Activated CD8-positive, alpha-beta memory T cell treated with anti-CD3 and anti-CD28 coated beads for 48 hours (primary cell): ENCODE measurements at regions not wholly inside any gene's neighbourhood (a gene's known extent, or its start where the extent isn't known, plus 50 kb on each side); places are given as distances from the start of the nearest gene placed in this dataset.
A peak's percentile ranks its signal among the peaks of the same experiment; 100 is the strongest.
"Not testable (repeated sequence)": the region's sequence is repeated elsewhere in the genome, so short reads cannot be mapped to it uniquely, and the experiment has no call there.

Experiments used
- DNase-seq, 3 experiments: peaks; one replicate each; pipeline ENCODE4 v3.0.0-alpha.2; 2020; ENCODE audit warnings: low read depth in 2 of 3, low spot score in 2 of 3

GRCh38 chr4:9604031-9604892 is 160.0 kb downstream of the DEFB131A start:
- DNase-seq: peak; percentile 3 to 23 (median 18)

DNA sequence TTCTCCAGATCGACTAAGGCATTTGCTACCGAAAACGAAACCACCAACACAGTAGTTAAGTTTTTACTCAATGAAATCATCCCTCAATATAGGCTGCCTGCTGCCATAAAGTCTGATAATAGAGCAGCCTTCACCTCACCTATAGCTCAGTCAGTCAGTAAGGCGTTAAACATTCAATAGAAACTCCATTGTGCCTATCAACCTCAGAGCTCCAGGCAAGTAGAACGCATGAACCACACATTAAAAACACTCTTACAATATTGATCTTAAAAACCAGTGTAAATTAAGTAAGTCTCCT is 160.6 kb downstream of the DEFB131A start:
- not testable (repeated sequence) for DNase-seq

GRCh38 chr4:9608300-9608699 is 164.1 kb downstream of the DEFB131A start:
- no peak for DNase-seq

GRCh38 chr4:9610321-9610720 is 166.1 kb downstream of the DEFB131A start:
- not testable (repeated sequence) for DNase-seq

- DNase-seq: no peak
Observed at GRCh38 chr4:9611101-9611500, 166.9 kb downstream of the DEFB131A start.

DNA sequence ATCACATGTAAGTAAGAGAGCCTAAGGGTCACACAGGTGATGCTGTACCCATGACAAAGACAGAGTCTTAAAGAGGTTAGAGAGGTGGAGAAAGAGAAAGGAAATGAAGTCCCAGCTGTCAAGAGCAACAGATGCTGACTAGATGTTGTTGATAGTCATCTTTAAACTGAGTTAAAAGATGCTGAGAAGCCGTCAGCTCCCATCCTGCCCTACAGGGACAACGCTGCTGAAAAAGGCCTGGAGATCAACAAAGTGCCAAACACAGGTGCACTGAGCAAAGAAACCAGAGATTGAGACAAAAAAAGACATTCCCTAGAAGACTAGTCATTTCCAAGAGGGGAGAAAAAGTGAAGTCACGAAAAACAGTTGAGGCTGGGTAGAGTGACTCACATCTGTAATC is 145.0 kb upstream of the DRD5 start:
- not testable (repeated sequence) for DNase-seq

- peak in 1 of 3 experiments; percentile 0 for DNase-seq
Observed at GRCh38 chr4:9659678-9660077, 121.8 kb upstream of the DRD5 start.

DNA sequence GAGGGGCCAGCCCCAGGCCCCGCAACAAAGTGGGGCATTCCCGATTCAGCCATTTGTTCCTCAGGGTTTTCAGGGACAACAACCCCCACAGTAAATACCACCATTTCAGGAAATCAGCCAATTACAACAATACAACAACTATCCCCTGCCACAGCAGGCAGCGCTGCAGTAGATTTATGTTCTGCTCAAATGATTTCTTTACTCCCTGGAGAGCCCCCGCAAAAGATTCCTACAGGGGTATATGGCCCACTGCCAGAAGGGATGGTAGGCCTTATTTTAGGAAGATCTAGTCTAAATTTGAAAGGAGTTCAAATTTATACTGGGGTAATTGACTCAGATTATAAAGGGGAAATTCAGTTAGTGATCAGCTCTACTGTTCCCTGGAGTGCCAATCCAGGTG is 120.5 kb upstream of the DRD5 start:
- not testable (repeated sequence) for DNase-seq

DNA sequence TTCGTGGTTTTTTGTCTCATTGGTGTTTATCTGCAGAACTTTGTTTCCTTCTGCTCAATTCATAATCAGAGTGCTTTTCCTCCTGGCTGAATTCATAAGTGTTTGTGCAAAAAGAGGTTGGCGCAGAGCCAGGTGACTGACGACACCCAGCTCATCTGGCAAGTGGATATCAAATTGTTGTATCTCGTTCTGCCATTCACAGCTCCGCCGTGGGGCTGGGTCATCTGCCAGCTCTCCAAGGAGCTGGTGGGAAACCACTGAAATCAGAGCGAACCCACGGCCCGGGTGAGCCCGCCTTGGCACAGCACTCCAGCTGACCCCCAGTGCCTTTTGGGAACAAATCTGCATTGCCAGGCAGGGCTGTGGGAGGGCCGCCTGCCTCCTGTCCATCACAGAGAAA is 110.7 kb upstream of the DRD5 start:
- not testable (repeated sequence) for DNase-seq

DNA sequence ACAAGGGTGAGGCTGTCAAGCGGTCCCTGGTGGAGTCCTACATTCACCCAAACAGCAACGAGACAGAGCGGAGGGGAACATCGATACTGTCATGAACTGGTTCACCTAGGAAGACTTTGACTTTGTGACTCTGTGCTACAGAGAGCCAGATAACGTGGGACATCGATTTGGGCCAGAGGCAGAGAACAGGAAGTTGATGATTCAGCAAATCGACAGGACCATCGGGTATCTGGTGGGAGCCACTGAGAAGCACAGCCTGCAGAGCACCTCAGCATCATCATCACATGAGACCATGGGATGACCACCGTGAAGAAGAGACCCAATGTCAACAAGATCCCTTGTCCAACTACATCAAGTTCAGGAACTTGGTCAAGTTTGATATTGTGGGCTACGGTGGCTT is 104.1 kb upstream of the DRD5 start:
- not testable (repeated sequence) for DNase-seq

DNA sequence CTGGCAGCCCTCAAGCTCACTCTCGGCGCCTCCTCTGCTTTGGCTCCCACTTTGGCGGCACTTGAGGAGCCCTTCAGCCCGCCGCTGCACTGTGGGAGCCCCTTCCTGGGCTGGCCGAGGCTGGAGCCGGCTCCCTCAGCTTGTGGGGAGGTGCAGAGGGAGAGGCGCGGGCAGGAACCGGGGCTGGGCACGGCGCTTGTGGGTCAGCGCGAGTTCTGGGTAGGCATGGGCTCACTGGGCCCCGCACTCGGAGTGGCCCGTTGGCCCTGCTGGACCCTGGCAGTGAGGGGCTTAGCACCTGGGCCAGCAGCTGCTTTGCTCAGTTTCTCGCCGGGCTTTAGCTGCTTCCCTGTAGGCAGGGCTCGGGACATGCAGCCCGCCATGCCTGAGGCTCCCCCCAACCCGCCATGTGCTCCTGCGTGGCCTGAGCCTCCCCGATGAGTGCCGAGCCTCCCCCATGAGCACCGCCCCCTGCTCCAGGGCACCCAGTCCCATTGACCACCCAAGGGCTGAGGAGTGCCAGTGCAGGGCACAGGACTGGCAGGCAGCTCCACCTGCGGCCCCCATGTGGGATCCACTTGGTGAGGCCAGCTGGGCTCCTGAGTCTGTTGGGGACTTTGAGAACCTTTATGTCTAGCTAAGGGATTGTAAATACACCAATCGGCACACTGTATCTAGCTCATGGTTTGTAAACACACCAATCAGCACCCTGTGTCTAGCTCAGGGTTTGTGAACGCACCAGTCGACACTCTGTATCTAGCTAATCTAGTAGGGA is 101.5 kb upstream of the DRD5 start:
- DNase-seq: no peak

- DNase-seq: not testable (repeated sequence)
Observed at GRCh38 chr4:9683174-9683573, 98.3 kb upstream of the DRD5 start.

GRCh38 chr4:9685016-9685415 is 96.4 kb upstream of the DRD5 start:
- DNase-seq: not testable (repeated sequence)

DNA sequence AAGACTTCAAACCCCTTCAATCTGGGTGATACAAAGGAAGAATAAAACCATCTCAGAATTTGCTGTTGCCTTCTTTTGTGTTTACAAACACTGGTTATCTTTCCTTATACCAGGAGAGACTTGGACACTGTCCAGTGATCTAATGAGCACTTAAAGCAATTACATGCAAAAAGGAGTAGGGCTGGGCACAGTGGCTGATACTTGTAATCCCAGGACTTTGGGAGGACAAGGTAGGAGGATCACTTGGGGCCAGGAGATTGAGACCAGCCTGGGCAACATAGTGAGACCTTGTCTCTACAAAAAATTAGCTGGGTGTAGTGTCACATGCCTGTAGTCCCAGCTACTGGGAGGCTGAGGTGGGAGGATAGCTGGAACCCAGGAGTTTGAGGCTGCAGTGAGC is 95.7 kb upstream of the DRD5 start:
- no peak for DNase-seq

DNA sequence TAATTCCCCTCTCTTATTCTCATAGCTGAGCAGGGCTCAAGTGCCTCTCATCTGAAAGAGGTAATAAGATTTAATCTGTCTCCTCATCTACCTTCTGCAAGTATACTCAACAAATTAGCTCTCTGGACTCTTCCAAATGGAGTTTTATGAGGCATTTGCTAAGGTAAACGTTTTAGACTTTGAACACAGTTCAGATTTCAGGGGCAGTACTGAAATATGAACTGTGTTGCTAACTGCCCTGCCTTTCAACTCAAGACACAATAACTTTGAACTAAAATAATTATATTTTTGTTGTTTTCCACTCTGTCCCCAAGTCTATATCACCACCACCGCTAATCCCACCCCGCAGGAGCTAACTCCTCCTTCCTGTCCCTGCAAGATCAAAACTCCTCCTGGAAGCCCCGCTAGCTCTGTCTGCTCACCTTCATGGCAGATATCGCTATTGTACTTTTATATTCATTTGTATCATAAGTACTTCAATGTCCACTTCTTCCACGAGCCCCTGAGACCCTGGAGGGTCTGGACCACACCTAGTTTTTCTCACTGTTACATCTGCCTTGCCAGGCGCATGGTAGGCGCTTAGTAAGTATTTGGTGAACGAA is 90.7 kb upstream of the DRD5 start:
- not testable (repeated sequence) for DNase-seq

GRCh38 chr4:9691238-9692065 is 90.0 kb upstream of the DRD5 start:
- peak; percentile 57 to 72 (median 60) for DNase-seq

GRCh38 chr4:9692791-9693491 is 88.5 kb upstream of the DRD5 start:
- not testable (repeated sequence) for DNase-seq

- DNase-seq: not testable (repeated sequence)
Observed at GRCh38 chr4:9694403-9694802, 87.0 kb upstream of the DRD5 start.

DNA sequence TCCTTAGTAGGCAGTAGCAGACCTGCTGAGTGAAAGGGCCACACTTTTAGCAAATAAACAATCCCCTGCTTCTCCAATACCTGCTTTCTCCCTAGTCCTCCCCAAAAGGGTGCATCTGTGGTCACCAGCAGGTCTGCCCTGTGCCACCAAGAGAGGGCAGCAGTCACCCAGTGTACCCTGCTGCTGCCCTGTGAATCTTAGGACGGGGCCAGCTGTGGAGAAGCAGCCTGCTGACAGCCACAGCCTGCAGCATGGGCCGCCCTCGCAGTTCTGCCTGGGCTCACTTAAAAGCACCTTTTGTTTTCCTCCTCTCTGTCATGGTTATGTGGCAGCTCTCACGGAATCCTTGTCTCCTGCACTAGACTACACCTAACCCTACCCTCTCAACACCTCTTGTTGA is 85.4 kb upstream of the DRD5 start:
- not testable (repeated sequence) for DNase-seq

GRCh38 chr4:9696561-9696960 is 84.9 kb upstream of the DRD5 start:
- DNase-seq: not testable (repeated sequence)
